ENCODE measurements at regions not wholly inside any gene's neighbourhood (a gene's known extent, or its start where the extent isn't known, plus 50 kb on each side); places are given as distances from the start of the nearest gene placed in this dataset.

- no peak for DNase-seq
- H3K27ac ChIP-seq (ENCODE audit: low read depth, low read length): no peak overlapping the region
- Mint-ChIP-seq H3K9me3 (peaks cover 0 to 2% (median 0%) of the 10 kb centered on the region in 5 donors), H3K27me3 (peaks cover 5 to 32% of the 10 kb centered on the region in 2 donors), H3K4me1 (no peaks in the 10 kb centered on the region), H3K36me3 (no peaks in the 10 kb centered on the region), H3K4me3 (no peak overlapping the region), H3K27ac (no peak overlapping the region)
- H3K36me3 ChIP-seq (ENCODE audit: insufficient read depth, low read length): no peaks in the 10 kb centered on the region
- no peaks in the 10 kb centered on the region for H3K27me3 ChIP-seq (ENCODE audit: insufficient read depth, low read length, poor library complexity, severe bottlenecking)
- ChIA-PET POLR2A (no interaction called here), CTCF (no interaction called here)
- no peaks in the 10 kb centered on the region for H3K4me1 ChIP-seq (ENCODE audit: insufficient read depth, low read length)
- no peak overlapping the region for H3K4me3 ChIP-seq (ENCODE audit: low read length)
- H3K9me3 ChIP-seq (ENCODE audit: low read length): no peaks in the 10 kb centered on the region
Observed at GRCh38 chr7:118085000-118085399, 99.0 kb upstream of the LSM8 start.

GRCh38 chr7:118087126-118087525 lies 96.8 kb upstream of the LSM8 start:
- Mint-ChIP-seq H3K27ac (no peak overlapping the region), H3K4me3 (no peak overlapping the region), H3K9me3 (peaks cover 0 to 3% (median 0%) of the 10 kb centered on the region in 5 donors), H3K4me1 (no peaks in the 10 kb centered on the region), H3K27me3 (peaks cover 4 to 28% of the 10 kb centered on the region in 2 donors), H3K36me3 (no peaks in the 10 kb centered on the region)
- no peaks in the 10 kb centered on the region for H3K9me3 ChIP-seq (ENCODE audit: low read length)
- ChIA-PET CTCF (no interaction called here), POLR2A (no interaction called here)
- H3K27ac ChIP-seq (ENCODE audit: low read depth, low read length): no peak overlapping the region
- DNase-seq: no peak
- no peaks in the 10 kb centered on the region for H3K27me3 ChIP-seq (ENCODE audit: insufficient read depth, low read length, poor library complexity, severe bottlenecking)
- H3K36me3 ChIP-seq (ENCODE audit: insufficient read depth, low read length): no peaks in the 10 kb centered on the region
- H3K4me1 ChIP-seq (ENCODE audit: insufficient read depth, low read length): no peaks in the 10 kb centered on the region
- no peak overlapping the region for H3K4me3 ChIP-seq (ENCODE audit: low read length)

GRCh38 chr7:118094044-118094443 lies 89.9 kb upstream of the LSM8 start:
- no peaks in the 10 kb centered on the region for H3K27me3 ChIP-seq (ENCODE audit: insufficient read depth, low read length, poor library complexity, severe bottlenecking)
- H3K4me1 ChIP-seq (ENCODE audit: insufficient read depth, low read length): no peaks in the 10 kb centered on the region
- H3K36me3 ChIP-seq (ENCODE audit: insufficient read depth, low read length): no peaks in the 10 kb centered on the region
- no peak overlapping the region for H3K4me3 ChIP-seq (ENCODE audit: low read length)
- DNase-seq: no peak
- ChIA-PET CTCF (no interaction called here), POLR2A (no interaction called here)
- Mint-ChIP-seq H3K4me3 (no peak overlapping the region), H3K9me3 (peaks cover 0 to 3% (median 0%) of the 10 kb centered on the region in 5 donors), H3K27me3 (peaks cover 2 to 3% of the 10 kb centered on the region in 2 donors), H3K27ac (no peak overlapping the region), H3K36me3 (no peaks in the 10 kb centered on the region), H3K4me1 (no peaks in the 10 kb centered on the region)
- no peak overlapping the region for H3K27ac ChIP-seq (ENCODE audit: low read depth, low read length)
- no peaks in the 10 kb centered on the region for H3K9me3 ChIP-seq (ENCODE audit: low read length)

GRCh38 chr7:118104812-118105441 lies 79.0 kb upstream of the LSM8 start:
- Mint-ChIP-seq H3K27me3 (peaks cover 1 to 11% of the 10 kb centered on the region in 2 donors), H3K36me3 (no peaks in the 10 kb centered on the region), H3K4me3 (no peak overlapping the region), H3K4me1 (no peaks in the 10 kb centered on the region), H3K9me3 (peaks cover 0 to 9% (median 2%) of the 10 kb centered on the region in 5 donors), H3K27ac (no peak overlapping the region)
- H3K4me1 ChIP-seq (ENCODE audit: insufficient read depth, low read length): no peaks in the 10 kb centered on the region
- no peak overlapping the region for H3K4me3 ChIP-seq (ENCODE audit: low read length)
- CTCF ChIA-PET: no interaction called here
- no peak overlapping the region for H3K27ac ChIP-seq (ENCODE audit: low read depth, low read length)
- no peak for DNase-seq
- H3K27me3 ChIP-seq (ENCODE audit: insufficient read depth, low read length, poor library complexity, severe bottlenecking): no peaks in the 10 kb centered on the region
- H3K9me3 ChIP-seq (ENCODE audit: low read length): no peaks in the 10 kb centered on the region
- POLR2A ChIA-PET: no interaction called here
- H3K36me3 ChIP-seq (ENCODE audit: insufficient read depth, low read length): no peaks in the 10 kb centered on the region

GRCh38 chr7:118109607-118110006 lies 74.4 kb upstream of the LSM8 start:
- no peaks in the 10 kb centered on the region for H3K36me3 Mint-ChIP-seq
- CTCF ChIA-PET: no interaction called here

GRCh38 chr7:118110178-118110925 lies 73.6 kb upstream of the LSM8 start:
- H3K36me3 ChIP-seq (ENCODE audit: insufficient read depth, low read length): no peaks in the 10 kb centered on the region
- no peaks in the 10 kb centered on the region for H3K9me3 ChIP-seq (ENCODE audit: low read length)
- ChIA-PET POLR2A (no interaction called here), CTCF (no interaction called here)
- no peaks in the 10 kb centered on the region for H3K4me1 Mint-ChIP-seq
- no peak for DNase-seq
- peaks cover 2 to 8% of the 10 kb centered on the region in 2 donors for H3K27me3 Mint-ChIP-seq
- H3K27me3 ChIP-seq (ENCODE audit: insufficient read depth, low read length, poor library complexity, severe bottlenecking): no peaks in the 10 kb centered on the region
- H3K27ac Mint-ChIP-seq: no peak overlapping the region
- H3K4me1 ChIP-seq (ENCODE audit: insufficient read depth, low read length): no peaks in the 10 kb centered on the region
- no peaks in the 10 kb centered on the region for H3K36me3 Mint-ChIP-seq
- peaks cover 0 to 4% (median 0%) of the 10 kb centered on the region in 5 donors for H3K9me3 Mint-ChIP-seq
- H3K4me3 ChIP-seq (ENCODE audit: low read length): no peak overlapping the region
- H3K4me3 Mint-ChIP-seq: no peak overlapping the region
- no peak overlapping the region for H3K27ac ChIP-seq (ENCODE audit: low read depth, low read length)

More at GRCh38 chr7:118109607-118110006, 74.4 kb upstream of the LSM8 start:
- Mint-ChIP-seq H3K4me1 (no peaks in the 10 kb centered on the region), H3K4me3 (no peak overlapping the region), H3K27ac (no peak overlapping the region), H3K27me3 (peaks cover 2 to 8% of the 10 kb centered on the region in 2 donors), H3K9me3 (peaks cover 0 to 4% (median 0%) of the 10 kb centered on the region in 5 donors)
- no peaks in the 10 kb centered on the region for H3K4me1 ChIP-seq (ENCODE audit: insufficient read depth, low read length)
- no peaks in the 10 kb centered on the region for H3K36me3 ChIP-seq (ENCODE audit: insufficient read depth, low read length)
- H3K27me3 ChIP-seq (ENCODE audit: insufficient read depth, low read length, poor library complexity, severe bottlenecking): no peaks in the 10 kb centered on the region
- no peak for DNase-seq
- no peaks in the 10 kb centered on the region for H3K9me3 ChIP-seq (ENCODE audit: low read length)
- H3K27ac ChIP-seq (ENCODE audit: low read depth, low read length): no peak overlapping the region
- H3K4me3 ChIP-seq (ENCODE audit: low read length): no peak overlapping the region
- POLR2A ChIA-PET: no interaction called here

GRCh38 chr7:118111347-118111746 lies 72.6 kb upstream of the LSM8 start:
- Mint-ChIP-seq H3K4me1 (no peaks in the 10 kb centered on the region), H3K36me3 (no peaks in the 10 kb centered on the region), H3K27me3 (peaks cover 2 to 8% of the 10 kb centered on the region in 2 donors), H3K9me3 (peaks cover 0 to 2% (median 2%) of the 10 kb centered on the region in 5 donors), H3K4me3 (no peak overlapping the region), H3K27ac (no peak overlapping the region)
- no peak for DNase-seq
- Histone ChIP-seq H3K9me3 (ENCODE audit: low read length) (no peaks in the 10 kb centered on the region), H3K27ac (ENCODE audit: low read depth, low read length) (no peak overlapping the region), H3K27me3 (ENCODE audit: insufficient read depth, low read length, poor library complexity, severe bottlenecking) (no peaks in the 10 kb centered on the region), H3K36me3 (ENCODE audit: insufficient read depth, low read length) (no peaks in the 10 kb centered on the region), H3K4me3 (ENCODE audit: low read length) (no peak overlapping the region), H3K4me1 (ENCODE audit: insufficient read depth, low read length) (no peaks in the 10 kb centered on the region)
- ChIA-PET POLR2A (no interaction called here), CTCF (no interaction called here)

GRCh38 chr7:118114175-118114574 lies 69.8 kb upstream of the LSM8 start:
- Histone ChIP-seq H3K27ac (ENCODE audit: low read depth, low read length) (no peak overlapping the region), H3K4me1 (ENCODE audit: insufficient read depth, low read length) (no peaks in the 10 kb centered on the region), H3K4me3 (ENCODE audit: low read length) (no peak overlapping the region), H3K36me3 (ENCODE audit: insufficient read depth, low read length) (no peaks in the 10 kb centered on the region), H3K27me3 (ENCODE audit: insufficient read depth, low read length, poor library complexity, severe bottlenecking) (no peaks in the 10 kb centered on the region), H3K9me3 (ENCODE audit: low read length) (no peaks in the 10 kb centered on the region)
- H3K4me1 Mint-ChIP-seq: no peaks in the 10 kb centered on the region
- H3K9me3 Mint-ChIP-seq: peaks cover 0 to 11% (median 6%) of the 10 kb centered on the region in 5 donors
- ChIA-PET CTCF (no interaction called here), POLR2A (no interaction called here)
- peaks cover 2 to 11% of the 10 kb centered on the region in 2 donors for H3K27me3 Mint-ChIP-seq
- no peak for DNase-seq
- no peak overlapping the region for H3K4me3 Mint-ChIP-seq
- H3K36me3 Mint-ChIP-seq: no peaks in the 10 kb centered on the region
- no peak overlapping the region for H3K27ac Mint-ChIP-seq

Data from CD8-positive, alpha-beta memory T cell (primary cell).